GM18861 (cell line): ENCODE measurements at regions not wholly inside any gene's neighbourhood (a gene's known extent, or its start where the extent isn't known, plus 50 kb on each side); places are given as distances from the start of the nearest gene placed in this dataset.

ENCODE experiments used
- ATAC-seq: cut with Tn5 transposase; IDR thresholded peaks from one replicate; pipeline ENCODE4 v1.9.1; 2021; ENCODE audit not compliant: unreplicated experiment

DNA sequence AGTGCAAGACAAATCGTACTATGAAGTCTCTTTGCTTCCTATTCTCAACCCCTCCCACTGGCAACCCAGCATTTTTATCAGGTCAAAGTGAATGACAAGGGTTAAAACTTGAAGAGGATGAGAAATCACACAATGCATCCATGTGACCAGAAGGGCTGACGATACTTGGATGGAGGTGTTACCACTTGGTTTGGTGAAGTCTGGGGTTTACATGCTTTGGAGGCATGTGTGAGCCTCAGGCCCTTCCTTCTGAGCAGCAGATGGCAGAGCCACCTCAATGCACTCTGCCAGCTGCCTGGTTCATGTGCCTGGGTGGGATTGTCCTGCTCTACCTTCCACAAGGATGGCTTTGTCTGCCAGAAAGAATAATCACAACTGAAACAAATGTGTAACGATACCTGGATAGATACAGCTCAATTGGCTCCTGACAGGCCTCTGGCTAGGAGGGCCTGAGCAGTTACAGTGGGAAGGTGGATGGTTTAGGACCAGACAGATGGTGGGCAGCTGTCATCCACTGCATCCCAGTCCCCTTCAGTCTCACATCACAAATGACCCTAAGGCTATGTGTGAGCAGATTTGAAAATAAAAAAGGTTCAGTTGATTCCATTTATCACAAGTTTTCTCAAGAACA lies 51.5 kb upstream of the CNIH3 start:
- ATAC-seq = no peak

DNA sequence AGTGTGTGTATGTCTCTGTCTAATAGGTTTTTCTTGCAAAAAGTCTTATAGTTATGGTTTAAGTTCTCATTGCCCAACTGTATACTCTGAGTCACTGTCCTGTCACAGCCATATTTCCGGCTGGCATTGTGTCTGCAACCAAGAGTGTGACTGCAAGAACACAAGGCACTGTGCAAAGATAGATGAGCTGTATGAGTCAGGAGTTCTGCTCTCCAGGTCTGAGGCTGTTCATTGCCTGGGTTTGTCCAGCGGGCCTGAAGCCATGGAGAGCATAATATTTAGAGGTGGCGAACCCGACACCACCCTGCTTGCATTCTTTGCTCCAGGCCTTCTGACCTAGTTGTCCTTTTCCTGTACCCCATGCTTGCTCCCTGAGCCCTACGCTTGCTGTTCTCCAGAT lies 50.9 kb upstream of the CNIH3 start:
- no peak for ATAC-seq

DNA sequence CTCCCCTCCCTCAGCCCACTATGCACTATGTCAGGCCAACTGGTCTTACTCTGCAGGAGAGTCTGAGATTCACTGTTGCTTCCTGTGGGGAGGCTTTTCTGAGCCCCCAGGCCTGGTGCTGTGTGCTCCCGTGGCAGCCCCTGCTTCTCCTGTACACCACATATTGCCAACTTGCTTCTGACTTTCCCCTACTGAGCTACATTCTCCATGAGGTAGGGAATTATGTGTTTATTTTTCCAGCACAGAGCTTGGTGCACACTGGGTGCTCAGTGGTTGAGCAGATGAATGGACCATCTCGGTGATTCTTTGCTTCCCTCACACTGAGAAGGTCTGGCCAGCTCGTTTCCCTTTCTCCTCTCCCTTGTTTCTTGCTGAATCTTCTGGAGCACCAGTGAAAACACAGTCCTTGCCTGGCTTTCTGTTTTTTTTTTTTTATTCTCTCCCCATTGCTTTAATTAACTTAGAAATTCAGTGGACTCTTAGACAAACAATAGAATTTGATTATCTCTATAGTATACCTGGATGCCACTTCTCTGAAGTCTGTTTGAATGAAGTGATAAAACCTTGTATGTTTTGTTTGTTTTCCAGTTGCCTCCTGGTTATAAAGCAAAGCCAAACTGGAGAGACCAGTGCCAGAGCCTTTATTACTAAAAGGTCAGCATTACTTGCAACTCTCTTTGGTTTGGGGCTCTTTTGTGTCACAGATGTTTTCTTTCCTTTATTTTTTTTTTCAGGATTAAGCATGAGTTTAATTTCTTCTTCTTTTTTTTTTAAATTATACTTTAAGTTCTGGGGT lies 50.3 kb upstream of the CNIH3 start:
- no peak for ATAC-seq
